ENCODE measurements at regions not wholly inside any gene's neighbourhood (a gene's known extent, or its start where the extent isn't known, plus 50 kb on each side); places are given as distances from the start of the nearest gene placed in this dataset.
"Not testable (repeated sequence)": the region's sequence is repeated elsewhere in the genome, so short reads cannot be mapped to it uniquely, and the experiment has no call there.

- no peak for DNase-seq (ENCODE audit: low read depth)
Measured at GRCh38 chr6:5838656-5839396, 167.9 kb downstream of the NRN1 start.

GRCh38 chr6:5837323-5837722, 169.4 kb downstream of the NRN1 start:
- no peak for DNase-seq (ENCODE audit: low read depth)

GRCh38 chr6:5836597-5836996, 170.1 kb downstream of the NRN1 start:
- not testable (repeated sequence) for DNase-seq (ENCODE audit: low read depth)

- DNase-seq (ENCODE audit: low read depth) = no peak
Measured at GRCh38 chr6:5833120-5833519, 173.6 kb downstream of the NRN1 start.

GRCh38 chr6:5832668-5833067, 174.1 kb downstream of the NRN1 start:
- no peak for DNase-seq (ENCODE audit: low read depth)

- not testable (repeated sequence) for DNase-seq (ENCODE audit: low read depth)
Measured at GRCh38 chr6:5831219-5831862, 175.4 kb downstream of the NRN1 start.

GRCh38 chr6:5828296-5828695, 178.4 kb downstream of the NRN1 start:
- no peak for DNase-seq (ENCODE audit: low read depth)

GRCh38 chr6:5827056-5827904, 179.4 kb downstream of the NRN1 start:
- DNase-seq (ENCODE audit: low read depth) = no peak

- not testable (repeated sequence) for DNase-seq (ENCODE audit: low read depth)
Measured at GRCh38 chr6:5824382-5824983, 182.2 kb downstream of the NRN1 start.

Data from EH (cell line).